Astrocyte (in vitro differentiated cells and primary cell): ENCODE measurements at regions not wholly inside any gene's neighbourhood (a gene's known extent, or its start where the extent isn't known, plus 50 kb on each side); places are given as distances from the start of the nearest gene placed in this dataset.

Experiments used
- DNase-seq: peaks from one replicate; pipeline ENCODE4 v3.0.0-alpha.2; 2010; ENCODE audit warnings: low read depth
- FAIRE-seq: peaks from 2 replicates; lab custom pipeline; 2011; peaks lifted over from hg19 to GRCh38; lab: Jason Lieb, UNC
- H2AFZ ChIP-seq: 2 replicates; pipeline ENCODE4 v1.6.0; 2012; ENCODE audit warnings: low read depth, low read length, inconsistent platforms
- H3K27ac ChIP-seq: 2 replicates; pipeline ENCODE4 v1.5.1; 2011; ENCODE audit warnings: low read depth, low read length, inconsistent platforms
- H3K27me3 ChIP-seq: 2 replicates; pipeline ENCODE4 v1.6.0; 2011; ENCODE audit warnings: low read length, inconsistent platforms; ENCODE audit not compliant: insufficient read depth
- H3K36me3 ChIP-seq: 2 replicates; pipeline ENCODE4 v1.5.1; 2011; ENCODE audit warnings: low read length, inconsistent platforms; ENCODE audit not compliant: insufficient read depth
- H3K4me1 ChIP-seq: 2 replicates; pipeline ENCODE4 v1.5.1; 2011; ENCODE audit warnings: low read length, inconsistent platforms; ENCODE audit not compliant: insufficient read depth
- H3K4me2 ChIP-seq: 2 replicates; pipeline ENCODE4 v1.6.0; 2012; ENCODE audit warnings: low read length, inconsistent platforms
- H3K4me3 ChIP-seq: 2 replicates; pipeline ENCODE4 v1.5.1; 2011; ENCODE audit warnings: low read depth, mild to moderate bottlenecking, low read length, inconsistent platforms; ENCODE audit not compliant: insufficient read depth
- H3K79me2 ChIP-seq: 2 replicates; pipeline ENCODE4 v1.6.0; 2012; ENCODE audit warnings: mild to moderate bottlenecking, low read length, inconsistent platforms; ENCODE audit not compliant: insufficient read depth
- H3K9ac ChIP-seq: 2 replicates; pipeline ENCODE4 v1.6.0; 2012; ENCODE audit warnings: mild to moderate bottlenecking, low read length, inconsistent platforms
- H3K9me3 ChIP-seq: 2 replicates; pipeline ENCODE4 v1.5.1; 2012; ENCODE audit warnings: low read depth, mild to moderate bottlenecking, low read length, inconsistent platforms; ENCODE audit not compliant: insufficient read depth
- H4K20me1 ChIP-seq: 2 replicates; pipeline ENCODE4 v1.6.0; 2012; ENCODE audit warnings: low read length, inconsistent platforms; ENCODE audit not compliant: insufficient read depth
- H3K27ac Mint-ChIP-seq: one replicate; pipeline ENCODE4 v1.8.0; 2021; ENCODE audit warnings: mild to moderate bottlenecking, mixed read lengths; ENCODE audit not compliant: unreplicated experiment
- H3K27me3 Mint-ChIP-seq: one replicate; pipeline ENCODE4 v1.8.0; 2021; ENCODE audit warnings: low read depth, mixed read lengths; ENCODE audit not compliant: unreplicated experiment
- H3K36me3 Mint-ChIP-seq: one replicate; pipeline ENCODE4 v1.8.0; 2021; ENCODE audit warnings: low read depth, mixed read lengths; ENCODE audit not compliant: unreplicated experiment
- H3K4me1 Mint-ChIP-seq: one replicate; pipeline ENCODE4 v1.8.0; 2021; ENCODE audit warnings: low read depth, mixed read lengths; ENCODE audit not compliant: unreplicated experiment
- H3K4me3 Mint-ChIP-seq: one replicate; pipeline ENCODE4 v1.8.0; 2021; ENCODE audit warnings: mild to moderate bottlenecking, moderate library complexity, mixed read lengths; ENCODE audit not compliant: unreplicated experiment
- H3K9me3 Mint-ChIP-seq: one replicate; pipeline ENCODE4 v1.8.0; 2021; ENCODE audit warnings: mild to moderate bottlenecking, mixed read lengths; ENCODE audit not compliant: unreplicated experiment
- EZH2 ChIP-seq: IDR thresholded peaks from 2 replicates; pipeline ENCODE4 v1.6.1; 2012; ENCODE audit warnings: mild to moderate bottlenecking, low read length, inconsistent platforms; ENCODE audit not compliant: insufficient read depth
- TF ChIP-seq, protein P1 (sequence below): IDR thresholded peaks from 2 replicates; pipeline ENCODE4 v1.5.1; 2011; ENCODE audit warnings: low read depth, mild to moderate bottlenecking, inconsistent platforms, low read length, moderate library complexity; ENCODE audit not compliant: insufficient read depth

- no peaks in the 10 kb centered on the region for H3K27me3 Mint-ChIP-seq
These were observed 161.7 kb downstream of the SIPA1L2 start for GRCh38 chr1:232468249-232468648.

GRCh38 chr1:232467073-232467760 is 162.7 kb downstream of the SIPA1L2 start:
- no peak overlapping the region for H3K4me3 Mint-ChIP-seq
- FAIRE-seq, result no peak
- Histone ChIP-seq H3K4me3 (no peak overlapping the region), H3K9me3 (no peaks in the 10 kb centered on the region), H3K4me2 (no peak overlapping the region), H3K9ac (no peak overlapping the region), H3K4me1 (peaks cover 2% of the 10 kb centered on the region), H3K27me3 (no peaks in the 10 kb centered on the region), H2AFZ (no peak overlapping the region), H3K79me2 (no peaks in the 10 kb centered on the region), H4K20me1 (no peaks in the 10 kb centered on the region), H3K27ac (no peak overlapping the region), H3K36me3 (no peaks in the 10 kb centered on the region)
- TF ChIP-seq, protein P1, sequence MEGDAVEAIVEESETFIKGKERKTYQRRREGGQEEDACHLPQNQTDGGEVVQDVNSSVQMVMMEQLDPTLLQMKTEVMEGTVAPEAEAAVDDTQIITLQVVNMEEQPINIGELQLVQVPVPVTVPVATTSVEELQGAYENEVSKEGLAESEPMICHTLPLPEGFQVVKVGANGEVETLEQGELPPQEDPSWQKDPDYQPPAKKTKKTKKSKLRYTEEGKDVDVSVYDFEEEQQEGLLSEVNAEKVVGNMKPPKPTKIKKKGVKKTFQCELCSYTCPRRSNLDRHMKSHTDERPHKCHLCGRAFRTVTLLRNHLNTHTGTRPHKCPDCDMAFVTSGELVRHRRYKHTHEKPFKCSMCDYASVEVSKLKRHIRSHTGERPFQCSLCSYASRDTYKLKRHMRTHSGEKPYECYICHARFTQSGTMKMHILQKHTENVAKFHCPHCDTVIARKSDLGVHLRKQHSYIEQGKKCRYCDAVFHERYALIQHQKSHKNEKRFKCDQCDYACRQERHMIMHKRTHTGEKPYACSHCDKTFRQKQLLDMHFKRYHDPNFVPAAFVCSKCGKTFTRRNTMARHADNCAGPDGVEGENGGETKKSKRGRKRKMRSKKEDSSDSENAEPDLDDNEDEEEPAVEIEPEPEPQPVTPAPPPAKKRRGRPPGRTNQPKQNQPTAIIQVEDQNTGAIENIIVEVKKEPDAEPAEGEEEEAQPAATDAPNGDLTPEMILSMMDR, result no peak
- TF ChIP-seq EZH2, result no peak
- H3K4me1 Mint-ChIP-seq, result peaks cover 26% of the 10 kb centered on the region
- no peaks in the 10 kb centered on the region for H3K9me3 Mint-ChIP-seq
- DNase-seq, result no peak
- H3K27me3 Mint-ChIP-seq, result no peaks in the 10 kb centered on the region
- H3K27ac Mint-ChIP-seq, result no peak overlapping the region
- peaks cover 19% of the 10 kb centered on the region for H3K36me3 Mint-ChIP-seq

More at GRCh38 chr1:232468249-232468648, 161.7 kb downstream of the SIPA1L2 start:
- H3K4me3 ChIP-seq, result no peak overlapping the region
- H3K4me1 Mint-ChIP-seq, result peaks cover 25% of the 10 kb centered on the region
- FAIRE-seq (no peak), DNase-seq (no peak)
- no peak overlapping the region for H3K27ac ChIP-seq
- H3K4me2 ChIP-seq, result no peak overlapping the region
- no peaks in the 10 kb centered on the region for H4K20me1 ChIP-seq
- H3K27ac Mint-ChIP-seq, result no peak overlapping the region
- H3K4me3 Mint-ChIP-seq, result no peak overlapping the region
- no peaks in the 10 kb centered on the region for H3K9me3 ChIP-seq
- H3K9me3 Mint-ChIP-seq, result no peaks in the 10 kb centered on the region
- no peak for TF ChIP-seq EZH2
- TF ChIP-seq, protein P1, result no peak
- H3K36me3 Mint-ChIP-seq, result peaks cover 19% of the 10 kb centered on the region
- no peaks in the 10 kb centered on the region for H3K36me3 ChIP-seq
- peaks cover 11% of the 10 kb centered on the region for H3K4me1 ChIP-seq
- H3K79me2 ChIP-seq, result no peaks in the 10 kb centered on the region
- no peak overlapping the region for H3K9ac ChIP-seq
- no peaks in the 10 kb centered on the region for H3K27me3 ChIP-seq
- no peak overlapping the region for H2AFZ ChIP-seq

- no peak overlapping the region for H3K4me3 ChIP-seq
- no peak for TF ChIP-seq EZH2
- TF ChIP-seq, protein P1, result no peak
- Mint-ChIP-seq H3K27me3 (no peaks in the 10 kb centered on the region), H3K9me3 (no peaks in the 10 kb centered on the region), H3K4me3 (no peak overlapping the region), H3K36me3 (peaks cover 19% of the 10 kb centered on the region), H3K27ac (no peak overlapping the region), H3K4me1 (peaks cover 24% of the 10 kb centered on the region)
- no peak overlapping the region for H3K9ac ChIP-seq
- H3K27ac ChIP-seq, result no peak overlapping the region
- H3K36me3 ChIP-seq, result no peaks in the 10 kb centered on the region
- H4K20me1 ChIP-seq, result no peaks in the 10 kb centered on the region
- H3K4me2 ChIP-seq, result no peak overlapping the region
- H3K27me3 ChIP-seq, result no peaks in the 10 kb centered on the region
- no peaks in the 10 kb centered on the region for H3K9me3 ChIP-seq
- FAIRE-seq (no peak), DNase-seq (no peak)
- H3K4me1 ChIP-seq, result no peaks in the 10 kb centered on the region
- peaks cover 2% of the 10 kb centered on the region for H3K79me2 ChIP-seq
- no peak overlapping the region for H2AFZ ChIP-seq
These were observed 165.6 kb downstream of the SIPA1L2 start for GRCh38 chr1:232464325-232464724.
